ENCODE measurements at regions not wholly inside any gene's neighbourhood (a gene's known extent, or its start where the extent isn't known, plus 50 kb on each side); places are given as distances from the start of the nearest gene placed in this dataset.

DNA sequence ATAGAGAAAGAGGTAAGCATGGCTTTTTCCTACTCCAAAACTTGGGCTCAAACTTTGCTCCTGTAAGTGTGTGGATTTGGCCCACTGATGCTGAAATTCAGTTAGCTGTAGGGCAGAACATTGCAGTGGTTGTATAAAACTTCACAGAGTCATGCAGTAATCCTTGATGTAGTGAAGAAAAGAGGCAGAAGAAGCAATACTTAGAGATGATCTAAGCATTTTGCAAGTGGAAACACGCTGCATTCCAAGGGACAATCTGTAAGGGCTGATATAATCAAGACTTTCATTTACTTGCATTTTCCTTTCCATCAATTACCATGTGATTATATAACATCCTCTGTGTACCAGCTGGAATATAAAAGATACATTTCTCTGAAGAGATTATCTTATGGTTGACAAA lies 338.8 kb downstream of the DNAJB9 start:
- Histone ChIP-seq H2AFZ (ENCODE audit: low read length) (no peak overlapping the region), H3K9me3 (ENCODE audit: low read length) (no peaks in the 10 kb centered on the region), H4K20me1 (ENCODE audit: insufficient read depth, low read length) (no peaks in the 10 kb centered on the region), H3K9ac (ENCODE audit: insufficient read depth, low read depth, low read length) (no peak overlapping the region), H3K27ac (ENCODE audit: extremely low read length, insufficient read depth, low read length) (no peak overlapping the region), H3K4me2 (ENCODE audit: low read depth, low read length) (no peak overlapping the region), H3K4me3 (replicated peaks in 1 of 3; ENCODE audit: insufficient read depth in 1 of 3, low read depth in 2 of 3, low read length in 3 of 3) (no peak overlapping the region), H3K4me1 (ENCODE audit: insufficient read depth, low read length) (no peaks in the 10 kb centered on the region), H3K36me3 (replicated peaks in 1 of 2; ENCODE audit: control insufficient read depth in 1 of 2, insufficient read depth in 2 of 2, low read length in 2 of 2) (no peaks in the 10 kb centered on the region), H3K27me3 (ENCODE audit: control insufficient read depth in 1 of 2, insufficient read depth in 2 of 2, low read length in 2 of 2) (no peaks in the 10 kb centered on the region), H3K79me2 (ENCODE audit: insufficient read depth, low read length) (no peaks in the 10 kb centered on the region)
- TF ChIP-seq SPEN (CRISPR knock-in tag; IDR thresholded peaks at IDR 0.05; ENCODE audit: low read depth) (no peak), TARDBP (CRISPR knock-in tag; IDR thresholded peaks at IDR 0.05) (no peak)
- no peak for FAIRE-seq
- DNase-seq (ENCODE audit: low spot score): no peak
- ChIA-PET CTCF (ENCODE audit: low intra/inter-chr PET ratio, low total read pairs) (no interaction called here), POLR2A (no interaction called here)
- in situ Hi-C loops (cut with HindIII; ENCODE audit: extremely low pct_ligation_motif_present, low pct_unique_long_range_greater_than_20kb): no loop called here
- 0% methylated on average over 1 of the region's 1 CpG for WGBS (ENCODE audit: low lambda C conversion rate)
- ATAC-seq: no peak
- intact Hi-C loops (cut with micrococcal nuclease; ENCODE audit: unreplicated experiment): no loop called here
- no TSS peak for BruUV-seq (replicated peaks)

DNA sequence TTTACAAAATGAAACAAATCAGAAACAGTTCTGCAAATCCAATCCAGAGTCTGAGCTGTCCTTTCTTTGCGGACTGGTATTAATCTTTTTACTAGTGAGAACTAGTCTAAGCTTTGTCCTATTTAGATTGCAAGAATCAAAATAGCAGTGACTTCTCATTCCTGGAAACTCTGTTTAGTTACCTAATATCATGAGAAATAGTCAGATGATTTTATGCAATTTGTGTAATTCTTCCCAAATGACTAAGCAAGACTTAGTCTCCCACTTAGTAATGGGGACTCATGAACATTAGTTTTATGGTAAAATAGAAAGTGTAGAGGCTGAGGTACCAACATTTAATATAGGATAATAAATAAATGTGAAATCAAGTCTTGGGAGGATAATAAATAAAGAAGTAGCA lies 341.3 kb downstream of the DNAJB9 start:
- Histone ChIP-seq H3K36me3 (replicated peaks in 1 of 2; ENCODE audit: control insufficient read depth in 1 of 2, insufficient read depth in 2 of 2, low read length in 2 of 2) (no peaks in the 10 kb centered on the region), H3K4me2 (ENCODE audit: low read depth, low read length) (no peak overlapping the region), H3K79me2 (ENCODE audit: insufficient read depth, low read length) (no peaks in the 10 kb centered on the region), H3K9me3 (ENCODE audit: low read length) (peaks cover 14% of the 10 kb centered on the region), H3K4me1 (ENCODE audit: insufficient read depth, low read length) (no peaks in the 10 kb centered on the region), H4K20me1 (ENCODE audit: insufficient read depth, low read length) (no peaks in the 10 kb centered on the region), H3K27ac (ENCODE audit: extremely low read length, insufficient read depth, low read length) (no peak overlapping the region), H2AFZ (ENCODE audit: low read length) (no peak overlapping the region), H3K27me3 (ENCODE audit: control insufficient read depth in 1 of 2, insufficient read depth in 2 of 2, low read length in 2 of 2) (no peaks in the 10 kb centered on the region), H3K9ac (ENCODE audit: insufficient read depth, low read depth, low read length) (no peak overlapping the region), H3K4me3 (replicated peaks in 1 of 3; ENCODE audit: insufficient read depth in 1 of 3, low read depth in 2 of 3, low read length in 3 of 3) (no peak overlapping the region)
- no peak for ATAC-seq
- TF ChIP-seq ZNF451 (CRISPR knock-in tag; IDR thresholded peaks at IDR 0.05) (no peak), ZNF75D (CRISPR knock-in tag; IDR thresholded peaks at IDR 0.05; ENCODE audit: borderline replicate concordance) (no peak), HOXA5 (CRISPR knock-in tag; IDR thresholded peaks at IDR 0.05) (no peak), ZNF777 (CRISPR knock-in tag; IDR thresholded peaks at IDR 0.05) (no peak), ZNF713 (CRISPR knock-in tag; IDR thresholded peaks at IDR 0.05) (no peak)
- TF ChIP-seq, protein P1, sequence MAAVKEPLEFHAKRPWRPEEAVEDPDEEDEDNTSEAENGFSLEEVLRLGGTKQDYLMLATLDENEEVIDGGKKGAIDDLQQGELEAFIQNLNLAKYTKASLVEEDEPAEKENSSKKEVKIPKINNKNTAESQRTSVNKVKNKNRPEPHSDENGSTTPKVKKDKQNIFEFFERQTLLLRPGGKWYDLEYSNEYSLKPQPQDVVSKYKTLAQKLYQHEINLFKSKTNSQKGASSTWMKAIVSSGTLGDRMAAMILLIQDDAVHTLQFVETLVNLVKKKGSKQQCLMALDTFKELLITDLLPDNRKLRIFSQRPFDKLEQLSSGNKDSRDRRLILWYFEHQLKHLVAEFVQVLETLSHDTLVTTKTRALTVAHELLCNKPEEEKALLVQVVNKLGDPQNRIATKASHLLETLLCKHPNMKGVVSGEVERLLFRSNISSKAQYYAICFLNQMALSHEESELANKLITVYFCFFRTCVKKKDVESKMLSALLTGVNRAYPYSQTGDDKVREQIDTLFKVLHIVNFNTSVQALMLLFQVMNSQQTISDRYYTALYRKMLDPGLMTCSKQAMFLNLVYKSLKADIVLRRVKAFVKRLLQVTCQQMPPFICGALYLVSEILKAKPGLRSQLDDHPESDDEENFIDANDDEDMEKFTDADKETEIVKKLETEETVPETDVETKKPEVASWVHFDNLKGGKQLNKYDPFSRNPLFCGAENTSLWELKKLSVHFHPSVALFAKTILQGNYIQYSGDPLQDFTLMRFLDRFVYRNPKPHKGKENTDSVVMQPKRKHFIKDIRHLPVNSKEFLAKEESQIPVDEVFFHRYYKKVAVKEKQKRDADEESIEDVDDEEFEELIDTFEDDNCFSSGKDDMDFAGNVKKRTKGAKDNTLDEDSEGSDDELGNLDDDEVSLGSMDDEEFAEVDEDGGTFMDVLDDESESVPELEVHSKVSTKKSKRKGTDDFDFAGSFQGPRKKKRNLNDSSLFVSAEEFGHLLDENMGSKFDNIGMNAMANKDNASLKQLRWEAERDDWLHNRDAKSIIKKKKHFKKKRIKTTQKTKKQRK (IDR thresholded peaks at IDR 0.05; ENCODE audit: low read length): no peak
- BruUV-seq (replicated peaks): no TSS peak
- intact Hi-C loops (cut with micrococcal nuclease; ENCODE audit: unreplicated experiment): no loop called here
- in situ Hi-C loops (cut with HindIII; ENCODE audit: extremely low pct_ligation_motif_present, low pct_unique_long_range_greater_than_20kb): no loop called here
- CTCF ChIA-PET (ENCODE audit: low intra/inter-chr PET ratio, low total read pairs): no interaction called here
- no peak for FAIRE-seq
- WGBS (ENCODE audit: low lambda C conversion rate): 84% methylated on average over 1 of the region's 1 CpG
- POLR2A ChIA-PET: no interaction called here
- DNase-seq (ENCODE audit: low spot score): no peak
